Nephron (organoid): ENCODE measurements at regions not wholly inside any gene's neighbourhood (a gene's known extent, or its start where the extent isn't known, plus 50 kb on each side); places are given as distances from the start of the nearest gene placed in this dataset.
A peak's percentile ranks its signal among the peaks of the same experiment; 100 is the strongest.

Experiments used
- H3K27ac Mint-ChIP-seq, 3 experiments: 2 replicates each; pipeline ENCODE4 v1.8.0; 2020; ENCODE audit warnings: mixed read lengths in 3 of 3, mild to moderate bottlenecking in 2 of 3, moderate library complexity in 1 of 3
- H3K27me3 Mint-ChIP-seq: 2 replicates; pipeline ENCODE4 v1.8.0; 2021; ENCODE audit warnings: low read depth, mild to moderate bottlenecking, moderate library complexity, mixed read lengths
- H3K36me3 Mint-ChIP-seq: 2 replicates; pipeline ENCODE4 v1.8.0; 2020; ENCODE audit warnings: low read depth, mixed read lengths
- H3K4me1 Mint-ChIP-seq: 2 replicates; pipeline ENCODE4 v1.8.0; 2020; ENCODE audit warnings: mixed read lengths
- H3K4me3 Mint-ChIP-seq, 3 experiments: 2 replicates each; pipeline ENCODE4 v1.8.0; 2020; ENCODE audit warnings: mild to moderate bottlenecking in 3 of 3, mixed read lengths in 3 of 3, moderate library complexity in 2 of 3
- H3K9me3 Mint-ChIP-seq: 2 replicates; pipeline ENCODE4 v1.8.0; 2020; ENCODE audit warnings: mixed read lengths
- TF ChIP-seq, protein P1 (sequence below), 3 experiments: fragments of 200-600 bp; sonication (generic); IDR thresholded peaks; one replicate each; pipeline ENCODE4 v1.5.0; 2021; ENCODE audit warnings: antibody characterized with exemption in 3 of 3; ENCODE audit not compliant: unreplicated experiment in 3 of 3

DNA sequence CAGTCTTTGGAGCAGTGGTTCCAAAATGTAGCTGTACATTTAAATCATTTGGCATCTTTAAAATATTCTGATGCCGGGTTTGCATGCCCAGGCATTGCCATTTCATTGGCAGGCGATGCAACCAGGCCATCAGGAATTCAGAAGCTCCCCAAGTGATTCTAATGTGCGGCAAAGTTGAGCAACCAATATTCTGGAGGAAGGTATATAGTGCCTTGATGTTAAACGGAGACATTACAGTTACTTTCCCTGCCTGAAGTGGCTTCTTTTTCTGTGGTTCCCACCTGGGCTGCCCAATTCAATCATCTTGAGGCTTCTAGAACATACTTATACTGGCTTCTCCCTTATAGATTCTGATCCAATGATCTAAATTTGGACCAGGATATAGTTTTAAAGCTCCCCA, 68.7 kb upstream of the PGM2 start:
- Mint-ChIP-seq H3K36me3 (no peaks in the 10 kb centered on the region), H3K4me1 (peaks cover 25% of the 10 kb centered on the region), H3K27ac (peak overlapping the region; percentile 63 to 96 (median 68)), H3K9me3 (no peaks in the 10 kb centered on the region), H3K4me3 (no peak overlapping the region), H3K27me3 (no peaks in the 10 kb centered on the region)
- TF ChIP-seq, protein P1, sequence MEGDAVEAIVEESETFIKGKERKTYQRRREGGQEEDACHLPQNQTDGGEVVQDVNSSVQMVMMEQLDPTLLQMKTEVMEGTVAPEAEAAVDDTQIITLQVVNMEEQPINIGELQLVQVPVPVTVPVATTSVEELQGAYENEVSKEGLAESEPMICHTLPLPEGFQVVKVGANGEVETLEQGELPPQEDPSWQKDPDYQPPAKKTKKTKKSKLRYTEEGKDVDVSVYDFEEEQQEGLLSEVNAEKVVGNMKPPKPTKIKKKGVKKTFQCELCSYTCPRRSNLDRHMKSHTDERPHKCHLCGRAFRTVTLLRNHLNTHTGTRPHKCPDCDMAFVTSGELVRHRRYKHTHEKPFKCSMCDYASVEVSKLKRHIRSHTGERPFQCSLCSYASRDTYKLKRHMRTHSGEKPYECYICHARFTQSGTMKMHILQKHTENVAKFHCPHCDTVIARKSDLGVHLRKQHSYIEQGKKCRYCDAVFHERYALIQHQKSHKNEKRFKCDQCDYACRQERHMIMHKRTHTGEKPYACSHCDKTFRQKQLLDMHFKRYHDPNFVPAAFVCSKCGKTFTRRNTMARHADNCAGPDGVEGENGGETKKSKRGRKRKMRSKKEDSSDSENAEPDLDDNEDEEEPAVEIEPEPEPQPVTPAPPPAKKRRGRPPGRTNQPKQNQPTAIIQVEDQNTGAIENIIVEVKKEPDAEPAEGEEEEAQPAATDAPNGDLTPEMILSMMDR (IDR thresholded peaks at IDR 0.05; ENCODE audit: unreplicated experiment in 3 of 3), result no peak

DNA sequence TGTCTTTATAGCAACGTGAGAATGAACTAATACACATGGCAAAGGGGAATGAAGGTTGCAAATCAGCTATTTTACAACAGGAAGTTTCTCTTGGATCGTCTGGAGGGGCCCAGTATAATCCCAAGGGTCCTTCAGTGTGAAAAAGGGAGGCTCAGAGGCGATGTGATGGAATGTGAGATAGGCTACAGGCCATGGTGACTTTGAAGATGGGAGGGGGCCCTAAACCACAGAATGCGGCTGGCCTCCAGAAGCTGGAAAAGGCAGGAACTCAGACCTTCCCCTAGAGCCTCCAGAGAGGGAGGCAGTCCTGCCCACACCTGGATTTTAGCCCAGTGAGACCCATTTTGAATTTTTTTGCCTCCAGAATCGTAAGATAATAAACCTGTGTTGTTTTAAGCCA, 69.4 kb upstream of the PGM2 start:
- Mint-ChIP-seq H3K27me3 (no peaks in the 10 kb centered on the region), H3K36me3 (no peaks in the 10 kb centered on the region), H3K9me3 (no peaks in the 10 kb centered on the region), H3K4me3 (no peak overlapping the region), H3K27ac (peak overlapping the region; percentile 63 to 96 (median 68)), H3K4me1 (peaks cover 22% of the 10 kb centered on the region)
- TF ChIP-seq, protein P1 (IDR thresholded peaks at IDR 0.05; ENCODE audit: unreplicated experiment in 3 of 3), result no peak

DNA sequence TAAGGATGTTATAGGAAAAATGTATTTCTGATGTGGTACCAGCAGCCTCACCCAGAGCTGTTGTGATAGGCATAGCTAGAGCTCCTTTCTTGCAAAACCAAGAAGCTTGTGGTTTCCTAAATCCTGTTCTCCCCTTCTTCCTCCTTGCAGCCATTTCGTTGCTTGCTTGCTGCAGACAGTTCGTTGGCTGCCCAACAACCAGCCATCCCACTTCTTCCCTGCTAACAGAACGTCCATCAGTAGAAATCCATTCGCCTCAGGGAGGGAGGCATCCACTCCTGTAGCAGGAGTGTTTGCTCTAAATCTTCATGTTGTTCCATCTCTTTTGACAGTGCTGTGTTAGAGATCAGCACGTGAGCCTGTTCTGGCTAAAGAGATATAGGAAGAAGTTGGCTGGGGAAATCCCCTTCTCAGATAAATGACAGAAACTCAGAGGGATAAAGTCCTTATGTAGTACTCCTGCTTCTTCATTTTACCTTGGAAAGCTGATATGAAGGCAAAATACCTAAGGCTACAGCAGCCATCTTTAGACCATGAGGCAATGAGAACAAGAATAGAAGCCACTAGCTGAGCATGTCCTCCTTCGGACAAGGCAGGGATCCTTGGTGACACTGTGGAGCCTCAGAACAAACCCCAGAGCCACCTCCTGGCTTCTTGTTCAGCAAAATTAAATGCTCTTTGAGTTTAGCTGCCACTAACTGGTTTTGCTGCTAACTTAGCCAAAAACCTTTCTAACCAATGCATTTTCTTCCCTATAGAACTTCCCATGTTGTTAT, 68.4 kb upstream of the RELL1 start:
- TF ChIP-seq, protein P1 (IDR thresholded peaks at IDR 0.05; ENCODE audit: unreplicated experiment in 3 of 3), result no peak
- no peaks in the 10 kb centered on the region for H3K36me3 Mint-ChIP-seq
- peaks cover 22% of the 10 kb centered on the region for H3K4me1 Mint-ChIP-seq
- H3K27me3 Mint-ChIP-seq, result no peaks in the 10 kb centered on the region
- H3K9me3 Mint-ChIP-seq, result no peaks in the 10 kb centered on the region
- peak overlapping the region in 2 of 3 experiments; percentile 43 to 63 for H3K27ac Mint-ChIP-seq
- no peak overlapping the region for H3K4me3 Mint-ChIP-seq

DNA sequence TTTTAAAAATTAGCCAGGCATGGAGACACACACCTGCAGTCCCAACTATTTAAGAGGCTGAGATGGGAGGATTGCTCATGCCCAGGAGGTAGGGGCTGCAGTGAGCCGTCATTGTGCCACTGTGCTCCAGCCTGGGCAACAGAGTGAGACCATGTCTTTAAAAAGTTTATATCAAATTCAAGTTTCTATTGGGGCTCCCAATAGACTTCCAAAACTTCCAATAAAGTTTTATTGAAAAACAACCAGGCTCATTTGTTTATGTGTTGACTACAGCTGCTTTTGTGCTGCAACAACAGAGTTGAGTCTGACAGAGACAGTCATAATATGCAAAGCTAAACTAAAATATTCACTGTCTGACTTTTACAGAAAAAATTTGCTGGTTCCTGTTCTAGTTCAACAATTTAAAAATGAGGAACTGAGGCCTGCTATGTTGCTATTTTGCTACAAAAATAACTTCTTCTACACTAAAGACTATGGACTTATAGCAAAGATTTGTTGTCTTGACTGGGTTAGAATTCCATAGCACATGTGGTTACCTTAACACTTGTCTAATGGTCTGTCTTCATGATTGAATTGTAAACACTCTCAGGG, 63.3 kb upstream of the RELL1 start:
- no peak overlapping the region for H3K4me3 Mint-ChIP-seq
- no peaks in the 10 kb centered on the region for H3K27me3 Mint-ChIP-seq

DNA sequence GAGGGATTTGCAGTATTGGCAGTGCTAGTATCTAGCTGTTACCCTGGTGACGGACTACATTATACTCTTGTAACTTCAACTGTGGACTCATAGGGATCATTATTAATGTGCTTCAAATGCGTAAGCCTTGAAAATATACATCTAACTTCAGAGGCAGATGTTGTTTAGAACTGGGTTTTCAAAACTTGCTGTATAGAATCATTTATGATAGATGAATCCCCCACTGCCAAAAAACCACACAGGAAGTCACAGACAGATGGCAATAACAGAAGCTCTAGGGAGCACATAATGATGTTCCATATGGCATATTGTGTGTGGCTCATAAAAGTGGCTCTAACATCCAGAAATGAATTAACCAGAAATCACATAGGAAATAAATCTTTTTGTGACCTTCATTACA, 62.3 kb upstream of the RELL1 start:
- Mint-ChIP-seq H3K9me3 (no peaks in the 10 kb centered on the region), H3K27ac (peak overlapping the region in 1 of 3 experiments; percentile 60), H3K36me3 (no peaks in the 10 kb centered on the region), H3K4me3 (no peak overlapping the region), H3K27me3 (no peaks in the 10 kb centered on the region), H3K4me1 (peaks cover 7% of the 10 kb centered on the region)
- TF ChIP-seq, protein P1 (IDR thresholded peaks at IDR 0.05; ENCODE audit: unreplicated experiment in 3 of 3), result no peak

More for the DNA sequence above, 63.3 kb upstream of the RELL1 start:
- Mint-ChIP-seq H3K36me3 (no peaks in the 10 kb centered on the region), H3K9me3 (no peaks in the 10 kb centered on the region), H3K27ac (no peak overlapping the region), H3K4me1 (peaks cover 13% of the 10 kb centered on the region)
- TF ChIP-seq, protein P1 (IDR thresholded peaks at IDR 0.05; ENCODE audit: unreplicated experiment in 3 of 3), result no peak
